ENCODE measurements at regions not wholly inside any gene's neighbourhood (a gene's known extent, or its start where the extent isn't known, plus 50 kb on each side); places are given as distances from the start of the nearest gene placed in this dataset.

GRCh38 chr10:108673741-108674140 is 1249.6 kb downstream of the XPNPEP1 start:
- H2BK20ac ChIP-seq (ENCODE audit: low read depth, low read length, poor library complexity, severe bottlenecking), result no peak overlapping the region
- no peak for DNase-seq
- H3K4me1 ChIP-seq (ENCODE audit: insufficient read depth, low read length), result no peaks in the 10 kb centered on the region; the same call in 1 of the 2 replicates
- H3K56ac ChIP-seq (ENCODE audit: insufficient read length, low read depth, low read length), result no peak overlapping the region
- no peaks in the 10 kb centered on the region for H3K23me2 ChIP-seq (ENCODE audit: insufficient read length, low read depth, low read length, poor library complexity, severe bottlenecking)
- no peak overlapping the region for H3K4ac ChIP-seq (ENCODE audit: low read depth, low read length)
- H4K8ac ChIP-seq (replicated peaks; ENCODE audit: insufficient read length, low read depth, low read length), result no peak overlapping the region
- no peak overlapping the region for H4K91ac ChIP-seq (ENCODE audit: insufficient read length, low read depth, low read length)
- H3K27me3 ChIP-seq (ENCODE audit: insufficient read depth, low read length), result no peaks in the 10 kb centered on the region
- TF ChIP-seq CTCF (conservative IDR thresholded peaks at IDR 0.05), result no peak
- H2AK5ac ChIP-seq (ENCODE audit: insufficient read length, low read length), result no peak overlapping the region
- H2BK5ac ChIP-seq (ENCODE audit: insufficient read length, low read length), result no peak overlapping the region
- H2BK15ac ChIP-seq (ENCODE audit: low read depth, low read length), result no peak overlapping the region
- no peak overlapping the region for H3K4me2 ChIP-seq (ENCODE audit: insufficient read depth, insufficient read length, low read length)
- H2BK120ac ChIP-seq (ENCODE audit: low read depth, low read length, poor library complexity, severe bottlenecking), result no peak overlapping the region
- H3K4me1 Mint-ChIP-seq, result peaks cover 4% of the 10 kb centered on the region in 2 experiments
- H3K9ac ChIP-seq (ENCODE audit: extremely low read depth, insufficient read length, low read length), result no peak overlapping the region
- H3K79me2 ChIP-seq (ENCODE audit: insufficient read depth, low read length), result no peaks in the 10 kb centered on the region
- H3T11ph ChIP-seq (ENCODE audit: low read length), result no peak overlapping the region
- H3K27ac Mint-ChIP-seq, result peak overlapping the region in 1 of 3 experiments; percentile 3; a peak in 1 of 7 replicates
- no peaks in the 10 kb centered on the region for H3K36me3 Mint-ChIP-seq (ENCODE audit: insufficient read depth in 1 of 3, low read depth in 3 of 3)
- no peak overlapping the region for H3K27ac ChIP-seq (ENCODE audit: insufficient read length, low read depth, low read length)
- no peak overlapping the region for H3K14ac ChIP-seq (ENCODE audit: insufficient read depth, low read length)
- no peaks in the 10 kb centered on the region for H3K79me1 ChIP-seq (ENCODE audit: insufficient read depth, low read depth, low read length, poor library complexity, severe bottlenecking)
- H4K5ac ChIP-seq (ENCODE audit: insufficient read length, low read depth, low read length), result no peak overlapping the region
- H3K23ac ChIP-seq (ENCODE audit: insufficient read length, low read depth, low read length), result no peak overlapping the region
- H3K9me3 Mint-ChIP-seq, result no peaks in the 10 kb centered on the region
- H2BK12ac ChIP-seq (ENCODE audit: insufficient read length, low read depth, low read length), result no peak overlapping the region
- H3K9me3 ChIP-seq (ENCODE audit: control insufficient read depth, low read depth, low read length), result no peaks in the 10 kb centered on the region
- no peak overlapping the region for H3K18ac ChIP-seq (ENCODE audit: insufficient read length, low read depth, low read length)
- H3K27me3 Mint-ChIP-seq (ENCODE audit: low read depth), result no peaks in the 10 kb centered on the region
- no peak overlapping the region for H3K4me3 Mint-ChIP-seq
- H2AFZ ChIP-seq (ENCODE audit: low read length), result no peak overlapping the region
- H4K20me1 ChIP-seq (ENCODE audit: control insufficient read depth, insufficient read depth, insufficient read length), result no peaks in the 10 kb centered on the region

All from H9 (cell line).